ENCODE measurements at regions not wholly inside any gene's neighbourhood (a gene's known extent, or its start where the extent isn't known, plus 50 kb on each side); places are given as distances from the start of the nearest gene placed in this dataset.

GRCh38 chr10:107379601-107380000, 215.1 kb upstream of the SORCS1 start:
- Histone ChIP-seq H3K27me3 (no peaks in the 10 kb centered on the region), H3K36me3 (no peaks in the 10 kb centered on the region), H3K9me3 (no peaks in the 10 kb centered on the region), H3K4me3 (no peak overlapping the region), H3K4me1 (no peaks in the 10 kb centered on the region), H3K27ac (no peak overlapping the region)
- 79 to 87% methylated on average over 2 of the region's 2 CpGs for WGBS, 2 donors
- DNase-seq (ENCODE audit: low spot score in 2 of 2) = no peak
- no peak for TF ChIP-seq EP300 (IDR thresholded peaks at IDR 0.05)
- TF ChIP-seq POLR2A (IDR thresholded peaks at IDR 0.05) = no peak
- TF ChIP-seq CTCF (IDR thresholded peaks at IDR 0.05) = no peak

- 37 to 51% methylated on average over 2 of the region's 2 CpGs for WGBS, 2 donors
- Histone ChIP-seq H3K27me3 (no peaks in the 10 kb centered on the region), H3K4me3 (no peak overlapping the region), H3K4me1 (no peaks in the 10 kb centered on the region), H3K9me3 (no peaks in the 10 kb centered on the region), H3K36me3 (no peaks in the 10 kb centered on the region), H3K27ac (no peak overlapping the region)
- DNase-seq (ENCODE audit: low spot score in 2 of 2) = no peak
- TF ChIP-seq CTCF (IDR thresholded peaks at IDR 0.05) = no peak
- TF ChIP-seq POLR2A (IDR thresholded peaks at IDR 0.05) = no peak
- no peak for TF ChIP-seq EP300 (IDR thresholded peaks at IDR 0.05)
Measured at GRCh38 chr10:107371801-107372200, 207.3 kb upstream of the SORCS1 start.

- Histone ChIP-seq H3K4me1 (no peaks in the 10 kb centered on the region), H3K27ac (no peak overlapping the region), H3K27me3 (no peaks in the 10 kb centered on the region), H3K9me3 (no peaks in the 10 kb centered on the region), H3K36me3 (no peaks in the 10 kb centered on the region), H3K4me3 (no peak overlapping the region)
- TF ChIP-seq CTCF (IDR thresholded peaks at IDR 0.05) (no peak), EP300 (IDR thresholded peaks at IDR 0.05) (no peak), POLR2A (IDR thresholded peaks at IDR 0.05) (no peak)
- WGBS, 2 donors = 85 to 91% methylated on average over 3 of the region's 3 CpGs
- DNase-seq (ENCODE audit: low spot score in 2 of 2) = no peak
Measured at GRCh38 chr10:107364872-107365271, 200.4 kb upstream of the SORCS1 start.

- H3K27ac ChIP-seq = no peak overlapping the region
- DNase-seq (ENCODE audit: low spot score in 2 of 2) = no peak
- no peak overlapping the region for H3K4me3 ChIP-seq
- H3K27me3 ChIP-seq = no peaks in the 10 kb centered on the region
- no peaks in the 10 kb centered on the region for H3K4me1 ChIP-seq
- no peaks in the 10 kb centered on the region for H3K36me3 ChIP-seq
- TF ChIP-seq POLR2A (IDR thresholded peaks at IDR 0.05) (no peak), CTCF (IDR thresholded peaks at IDR 0.05) (no peak), EP300 (IDR thresholded peaks at IDR 0.05) (no peak)
- H3K9me3 ChIP-seq = no peaks in the 10 kb centered on the region
Measured at GRCh38 chr10:107362306-107362705, 197.8 kb upstream of the SORCS1 start.

GRCh38 chr10:107357033-107357432, 192.5 kb upstream of the SORCS1 start:
- H3K27ac ChIP-seq = no peak overlapping the region

More at GRCh38 chr10:107357033-107357432, 192.5 kb upstream of the SORCS1 start:
- Histone ChIP-seq H3K9me3 (no peaks in the 10 kb centered on the region), H3K4me3 (no peak overlapping the region), H3K4me1 (no peaks in the 10 kb centered on the region), H3K27me3 (no peaks in the 10 kb centered on the region), H3K36me3 (no peaks in the 10 kb centered on the region)
- TF ChIP-seq CTCF (IDR thresholded peaks at IDR 0.05) (no peak), EP300 (IDR thresholded peaks at IDR 0.05) (no peak), POLR2A (IDR thresholded peaks at IDR 0.05) (no peak)
- DNase-seq (ENCODE audit: low spot score in 2 of 2) = no peak

Data from tibial nerve (tissue), 4 donors.